ENCODE measurements at regions not wholly inside any gene's neighbourhood (a gene's known extent, or its start where the extent isn't known, plus 50 kb on each side); places are given as distances from the start of the nearest gene placed in this dataset.
"Not testable (repeated sequence)": the region's sequence is repeated elsewhere in the genome, so short reads cannot be mapped to it uniquely, and the experiment has no call there.

DNA sequence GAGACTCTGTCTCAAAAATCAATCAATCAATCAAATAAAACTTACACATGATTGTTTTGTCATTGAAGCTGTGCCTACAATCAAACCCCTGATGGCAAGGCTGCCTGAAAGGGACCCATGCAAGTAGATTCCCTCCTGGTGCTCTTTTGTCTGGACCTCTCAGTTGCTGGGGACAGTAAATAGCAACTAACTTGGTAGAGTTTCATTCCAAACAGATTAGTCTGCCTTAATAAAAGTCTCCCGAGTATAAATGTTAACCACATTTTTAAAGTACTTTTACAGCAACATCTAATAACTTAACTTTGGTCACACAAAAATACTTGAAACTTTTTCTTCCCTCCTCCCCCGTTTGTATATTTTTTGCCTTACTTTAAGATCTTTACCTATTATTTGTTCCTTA, 105.5 kb downstream of the FEM1C start:
- DNase-seq, result no peak

DNA sequence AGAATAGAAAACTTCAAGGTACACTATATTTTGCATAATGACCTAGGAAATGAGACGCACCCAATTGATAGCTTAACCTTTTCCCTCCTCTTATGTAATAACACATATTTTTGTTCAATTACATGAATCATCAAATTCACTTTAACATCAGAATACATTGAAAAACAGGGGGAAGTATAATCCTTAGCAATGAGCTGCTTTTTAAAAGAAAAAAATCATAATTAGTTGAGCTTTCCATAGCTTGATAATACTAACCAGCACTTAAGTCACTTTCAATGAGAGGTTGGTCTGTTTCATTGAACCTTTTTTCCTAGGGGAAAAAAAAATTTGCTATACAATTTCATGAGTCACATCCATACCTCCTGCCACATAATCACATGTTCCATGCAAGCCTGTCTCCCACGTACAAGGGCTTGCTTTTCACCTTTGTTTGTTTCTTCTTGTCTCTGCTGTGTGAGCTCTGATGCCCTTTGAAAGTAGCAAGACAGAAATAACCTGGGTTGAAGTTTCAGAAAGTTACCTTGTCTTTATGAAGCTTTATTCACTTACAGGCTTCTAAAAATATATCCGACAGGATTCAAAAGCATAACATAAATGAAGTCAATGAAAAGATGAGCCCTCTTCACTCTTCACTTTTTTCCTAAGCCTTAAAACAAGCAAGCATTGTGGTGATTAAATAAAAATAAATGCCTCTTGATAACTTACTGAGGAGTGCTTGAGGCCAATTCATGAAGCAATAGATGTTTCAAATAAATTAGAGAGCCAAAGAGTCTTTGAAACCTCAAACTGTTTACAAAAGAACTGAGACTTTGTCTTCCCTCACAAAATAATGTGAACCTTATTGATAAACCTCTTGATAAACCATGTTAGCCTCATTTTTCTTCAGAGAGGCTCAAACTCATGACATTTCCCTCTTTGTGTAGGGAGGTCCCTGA, 108.5 kb downstream of the FEM1C start:
- DNase-seq, result no peak

- DNase-seq, result no peak
These were observed 109.4 kb downstream of the FEM1C start for GRCh38 chr5:115435065-115435777.

GRCh38 chr5:115433918-115434317, 110.7 kb downstream of the FEM1C start:
- DNase-seq, result no peak

DNA sequence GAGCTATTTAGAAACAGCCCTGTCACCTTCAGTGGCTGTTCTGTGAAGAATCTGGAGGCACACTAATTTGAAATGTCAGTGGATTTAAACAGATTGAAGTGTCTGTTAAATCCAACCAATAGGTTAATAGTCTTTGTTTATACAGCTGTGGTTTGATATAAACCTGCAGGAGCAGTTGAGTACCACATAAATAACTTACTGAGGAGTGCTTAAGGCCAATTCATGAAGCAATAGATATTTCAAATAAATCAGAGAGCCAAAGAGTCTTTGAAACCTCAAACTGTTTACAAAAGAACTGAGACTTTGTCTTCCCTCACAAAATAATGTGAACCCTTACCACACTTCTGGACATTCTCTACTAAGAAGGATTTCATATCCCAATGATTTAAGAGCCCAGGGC, 111.9 kb downstream of the FEM1C start:
- DNase-seq, result no peak

DNA sequence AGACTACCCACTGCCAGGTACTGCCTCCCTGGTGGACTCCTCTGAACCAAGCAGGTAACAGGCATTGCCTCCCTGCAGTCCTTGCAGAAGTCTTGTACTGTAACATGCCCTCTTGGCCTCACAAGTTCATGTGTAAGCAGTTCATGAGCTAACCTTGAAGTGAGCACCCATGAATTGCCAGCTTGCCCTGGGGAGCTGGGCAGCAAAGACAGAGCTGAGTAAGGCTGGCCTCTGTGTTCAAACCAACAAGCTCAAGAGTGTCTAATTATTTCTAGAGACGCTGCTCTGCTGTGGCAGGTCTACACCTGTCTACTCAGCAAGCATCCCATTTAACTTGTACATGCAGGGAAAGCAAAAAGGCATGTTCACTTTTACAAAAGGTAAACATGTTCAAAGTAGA, 113.5 kb downstream of the FEM1C start:
- DNase-seq, result no peak

GRCh38 chr5:115430374-115430773, 114.2 kb downstream of the FEM1C start:
- no peak for DNase-seq

GRCh38 chr5:115429345-115429940, 115.1 kb downstream of the FEM1C start:
- no peak for DNase-seq

GRCh38 chr5:115428676-115429075, 115.9 kb downstream of the FEM1C start:
- no peak for DNase-seq

DNA sequence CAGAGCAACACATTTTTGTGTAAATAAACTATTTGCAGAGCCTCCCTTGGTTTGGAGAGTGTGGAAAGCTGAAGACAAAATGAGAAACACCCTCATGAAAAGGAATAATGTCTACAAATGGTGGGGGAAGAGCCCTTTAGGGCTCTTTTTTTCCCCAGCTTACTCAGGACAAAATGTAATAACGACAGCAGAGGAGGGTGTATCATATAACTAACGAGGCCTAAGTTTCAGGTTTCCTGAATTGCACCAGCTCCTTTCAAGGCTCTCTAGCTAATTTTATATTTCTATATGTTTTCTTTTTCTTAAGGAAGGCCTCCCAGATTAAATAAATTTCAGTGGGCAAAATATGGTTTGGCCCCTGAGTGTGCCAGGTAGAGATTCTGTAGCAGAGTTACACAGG, 116.3 kb downstream of the FEM1C start:
- no peak for DNase-seq

DNA sequence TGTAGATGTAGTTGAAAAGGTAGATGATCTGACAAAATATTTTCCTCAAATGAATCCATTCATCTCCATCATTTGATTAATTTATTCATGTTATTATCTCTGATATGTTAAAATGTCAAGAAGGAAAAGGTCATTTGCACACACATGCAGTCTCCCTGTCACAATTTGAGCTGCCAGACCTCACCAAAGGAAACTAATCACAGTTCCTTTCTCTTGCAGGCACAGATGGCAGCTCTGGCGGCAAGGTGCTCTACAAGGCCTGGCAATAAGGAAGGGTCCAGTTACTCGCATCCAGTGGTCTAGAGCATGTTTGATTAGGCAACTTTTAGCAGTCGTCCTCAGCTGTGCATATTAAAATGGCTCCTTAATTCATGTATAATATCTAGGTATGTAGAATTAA, 120.1 kb downstream of the FEM1C start:
- no peak for DNase-seq

DNA sequence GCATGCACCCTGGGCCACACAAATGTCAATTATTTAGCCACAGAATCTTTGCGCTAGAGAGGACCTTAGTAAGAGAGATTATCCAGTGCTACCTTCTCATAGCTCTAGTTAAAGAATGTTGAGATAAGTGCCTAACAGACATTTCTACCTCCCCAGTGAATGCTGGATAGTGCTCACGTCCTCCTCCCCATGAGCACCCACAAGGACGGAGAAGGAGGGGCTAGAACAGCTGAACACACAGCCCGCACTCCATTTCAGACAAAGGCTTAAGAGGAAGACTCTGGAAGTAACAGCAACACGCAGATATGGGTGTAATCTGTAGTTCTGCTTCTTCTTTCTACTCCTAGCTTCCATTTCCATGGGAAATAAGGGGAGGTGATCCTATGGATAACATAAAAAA, 120.5 kb downstream of the FEM1C start:
- DNase-seq, result no peak

DNA sequence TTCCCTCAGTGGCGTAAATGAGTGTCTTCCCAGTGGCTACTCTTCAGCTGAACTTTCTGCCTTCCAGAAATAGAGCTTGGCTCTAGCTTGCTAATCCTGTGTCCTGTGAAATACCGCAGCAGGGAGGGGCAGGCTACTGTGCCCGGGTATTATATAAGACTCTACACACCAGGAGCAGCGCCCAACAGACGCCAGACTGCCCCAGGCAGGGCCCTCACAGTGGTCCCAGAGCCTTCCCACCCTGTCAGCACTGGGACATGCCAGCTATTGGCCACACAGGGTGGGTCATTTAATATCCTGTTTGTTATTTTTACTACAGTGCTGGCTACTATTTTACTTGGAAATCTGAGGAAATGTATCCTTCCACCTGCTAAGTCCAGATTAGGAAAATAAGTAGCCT, 121.0 kb downstream of the FEM1C start:
- peak in 8 of 56 donors; percentile 9 to 23 (median 17) for DNase-seq

GRCh38 chr5:115423051-115423450, 121.5 kb downstream of the FEM1C start:
- DNase-seq, result no peak

- DNase-seq, result not testable (repeated sequence)
These were observed 123.8 kb downstream of the FEM1C start for GRCh38 chr5:115420812-115421211.

GRCh38 chr5:115419846-115420585, 123.6 kb upstream of the CCDC112 start:
- DNase-seq, result no peak

GRCh38 chr5:115418788-115419187, 122.3 kb upstream of the CCDC112 start:
- no peak for DNase-seq

GRCh38 chr5:115417076-115417475, 120.6 kb upstream of the CCDC112 start:
- DNase-seq, result peak in 2 of 56 donors; percentile 9 to 12

DNA sequence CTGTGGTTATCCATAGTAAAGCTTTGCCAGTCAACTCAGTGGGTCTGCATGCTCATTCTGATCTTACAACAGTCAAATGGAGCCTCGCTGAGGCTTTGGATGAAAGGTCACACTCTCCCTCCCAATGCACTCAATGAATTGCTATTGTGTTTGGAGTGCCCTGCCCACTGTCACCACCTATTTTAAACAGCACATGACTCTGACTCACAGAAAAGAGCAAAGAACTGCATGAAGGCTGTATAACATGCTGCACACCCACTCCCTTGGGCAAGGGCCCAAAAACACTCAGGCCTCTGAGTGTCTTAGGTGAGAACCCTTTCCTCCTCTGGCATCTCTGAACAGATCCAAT, 118.7 kb upstream of the CCDC112 start:
- DNase-seq, result peak in 6 of 56 donors; percentile 15 to 74 (median 32)

DNA sequence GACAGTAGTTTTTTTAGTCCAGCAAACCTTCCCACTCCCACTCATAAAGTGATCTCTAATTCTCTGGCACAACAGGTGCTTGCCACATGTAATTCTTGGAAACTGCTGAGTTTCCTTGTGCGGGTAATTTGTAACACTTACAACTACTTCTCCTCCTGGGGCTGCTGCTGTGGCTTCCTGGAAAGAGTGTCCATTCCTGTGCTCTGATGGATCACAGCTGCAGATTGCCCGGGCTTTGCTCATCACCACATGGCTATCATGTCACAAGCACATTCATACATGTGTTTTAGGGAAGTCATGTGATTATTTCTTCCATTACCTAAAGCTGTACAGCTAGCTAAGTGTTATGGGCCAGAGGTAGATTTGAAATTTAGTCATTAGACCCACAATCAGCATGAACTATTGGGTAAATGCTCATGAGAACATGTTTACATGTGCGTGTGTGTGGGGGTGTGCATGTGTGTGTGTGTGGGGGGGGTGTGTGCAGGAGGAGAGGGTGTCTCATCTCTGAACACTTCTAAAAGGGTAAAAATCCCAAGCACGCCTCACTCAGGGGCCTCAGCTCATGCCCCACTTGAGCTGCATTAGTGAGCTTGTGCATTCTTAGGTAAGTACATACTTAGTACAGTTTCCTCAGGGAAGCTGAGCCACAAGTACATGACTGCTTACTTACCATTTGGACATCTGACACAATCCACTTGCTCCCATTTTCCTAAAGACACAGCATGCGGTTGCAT, 118.1 kb upstream of the CCDC112 start:
- no peak for DNase-seq

DNA sequence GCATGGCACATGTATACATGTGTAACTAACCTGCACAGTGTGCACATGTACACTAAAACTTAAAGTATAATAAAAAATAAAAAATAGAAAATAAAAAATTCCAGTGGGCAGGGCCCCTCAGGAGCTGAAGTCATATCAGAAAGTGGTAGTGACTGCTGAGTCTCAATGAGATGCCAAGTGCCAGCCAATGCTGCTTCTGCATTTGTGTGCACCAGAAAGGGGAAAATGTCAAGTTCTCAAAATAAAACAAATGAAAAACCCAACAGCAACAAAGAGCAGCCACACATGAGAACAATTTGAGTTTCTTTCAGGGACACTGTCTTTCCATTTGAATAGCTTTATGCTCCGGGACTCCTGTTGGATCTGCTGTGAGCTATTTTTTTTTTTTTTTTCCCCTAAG, 117.2 kb upstream of the CCDC112 start:
- no peak for DNase-seq

Measured in nucleus accumbens (tissue), 56 donors.